Smooth muscle cell (in vitro differentiated cells): ENCODE measurements at regions not wholly inside any gene's neighbourhood (a gene's known extent, or its start where the extent isn't known, plus 50 kb on each side); places are given as distances from the start of the nearest gene placed in this dataset.

ENCODE experiments used
- DNase-seq: peaks from one replicate; lab custom pipeline; 2025; ENCODE audit not compliant: unreplicated experiment; lab: John Stamatoyannopoulos, UW
- H2AFZ ChIP-seq: fragments of 200-600 bp; sonication (generic); 2 replicates; pipeline ENCODE4 v1.6.0; 2016; ENCODE audit warnings: antibody characterized with exemption, low read depth, mild to moderate bottlenecking
- H3F3A ChIP-seq: fragments of 200-600 bp; sonication (generic); 2 replicates; pipeline ENCODE4 v1.6.0; 2017; ENCODE audit warnings: antibody characterized with exemption, low read depth
- H3K27ac ChIP-seq: fragments of 200-600 bp; sonication (generic); 2 replicates; pipeline ENCODE4 v1.5.1; 2016; ENCODE audit warnings: low read depth, mild to moderate bottlenecking
- H3K27me3 ChIP-seq: fragments of 200-600 bp; sonication (generic); 2 replicates; pipeline ENCODE4 v1.6.1; 2016; ENCODE audit warnings: low read depth, mild to moderate bottlenecking
- H3K36me3 ChIP-seq: fragments of 200-600 bp; sonication (generic); 2 replicates; pipeline ENCODE4 v1.5.1; 2016; ENCODE audit warnings: low read depth
- H3K4me1 ChIP-seq: fragments of 200-600 bp; sonication (generic); 2 replicates; pipeline ENCODE4 v1.5.1; 2016; ENCODE audit warnings: low read depth
- H3K4me2 ChIP-seq: fragments of 200-600 bp; sonication (generic); 2 replicates; pipeline ENCODE4 v1.6.0; 2016; ENCODE audit warnings: mild to moderate bottlenecking
- H3K4me3 ChIP-seq: fragments of 200-600 bp; sonication (generic); 2 replicates; pipeline ENCODE4 v1.5.1; 2016; ENCODE audit warnings: mild to moderate bottlenecking
- H3K79me2 ChIP-seq: fragments of 200-600 bp; sonication (generic); 2 replicates; pipeline ENCODE4 v1.6.0; 2016; ENCODE audit warnings: low read depth, mild to moderate bottlenecking
- H3K9ac ChIP-seq: fragments of 200-600 bp; sonication (generic); 2 replicates; pipeline ENCODE4 v1.6.0; 2016; ENCODE audit warnings: low read depth
- H3K9me3 ChIP-seq: fragments of 200-600 bp; sonication (generic); replicated peaks from 2 replicates; pipeline ENCODE4 v1.5.1; 2016; ENCODE audit warnings: low read depth
- H4K20me1 ChIP-seq: fragments of 200-600 bp; sonication (generic); 2 replicates; pipeline ENCODE4 v1.6.0; 2016; ENCODE audit warnings: low read depth
- WGBS: methylation state at CpG from one replicate; pipeline ENCODE4 v1.1.7; 2016; ENCODE audit warnings: low lambda C conversion rate; 5-methylcytosine and 5-hydroxymethylcytosine counted together
- TF ChIP-seq, protein P1 (sequence below): fragments of 200-600 bp; sonication (generic); IDR thresholded peaks from 2 replicates; pipeline ENCODE4 v1.5.1; 2017; ENCODE audit warnings: borderline replicate concordance, mild to moderate bottlenecking, antibody characterized with exemption; ENCODE audit not compliant: insufficient read depth, poor library complexity, severe bottlenecking

- H3K4me3 ChIP-seq = no peak overlapping the region
- 93% methylated on average over 7 of the region's 7 CpGs for WGBS
- no peak overlapping the region for H3K9ac ChIP-seq
- H4K20me1 ChIP-seq = no peaks in the 10 kb centered on the region
- no peaks in the 10 kb centered on the region for H3K4me1 ChIP-seq
- TF ChIP-seq, protein P1, sequence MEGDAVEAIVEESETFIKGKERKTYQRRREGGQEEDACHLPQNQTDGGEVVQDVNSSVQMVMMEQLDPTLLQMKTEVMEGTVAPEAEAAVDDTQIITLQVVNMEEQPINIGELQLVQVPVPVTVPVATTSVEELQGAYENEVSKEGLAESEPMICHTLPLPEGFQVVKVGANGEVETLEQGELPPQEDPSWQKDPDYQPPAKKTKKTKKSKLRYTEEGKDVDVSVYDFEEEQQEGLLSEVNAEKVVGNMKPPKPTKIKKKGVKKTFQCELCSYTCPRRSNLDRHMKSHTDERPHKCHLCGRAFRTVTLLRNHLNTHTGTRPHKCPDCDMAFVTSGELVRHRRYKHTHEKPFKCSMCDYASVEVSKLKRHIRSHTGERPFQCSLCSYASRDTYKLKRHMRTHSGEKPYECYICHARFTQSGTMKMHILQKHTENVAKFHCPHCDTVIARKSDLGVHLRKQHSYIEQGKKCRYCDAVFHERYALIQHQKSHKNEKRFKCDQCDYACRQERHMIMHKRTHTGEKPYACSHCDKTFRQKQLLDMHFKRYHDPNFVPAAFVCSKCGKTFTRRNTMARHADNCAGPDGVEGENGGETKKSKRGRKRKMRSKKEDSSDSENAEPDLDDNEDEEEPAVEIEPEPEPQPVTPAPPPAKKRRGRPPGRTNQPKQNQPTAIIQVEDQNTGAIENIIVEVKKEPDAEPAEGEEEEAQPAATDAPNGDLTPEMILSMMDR = no peak
- no peak overlapping the region for H2AFZ ChIP-seq
- H3K27ac ChIP-seq = no peak overlapping the region
- peaks cover 7% of the 10 kb centered on the region for H3K27me3 ChIP-seq
- no peaks in the 10 kb centered on the region for H3K9me3 ChIP-seq
- no peaks in the 10 kb centered on the region for H3K36me3 ChIP-seq
- H3K4me2 ChIP-seq = no peak overlapping the region
- no peaks in the 10 kb centered on the region for H3K79me2 ChIP-seq
- no peak for DNase-seq
- no peaks in the 10 kb centered on the region for H3F3A ChIP-seq
These were observed 93.4 kb downstream of the RRAGC start for GRCh38 chr1:38766125-38766524.

DNA sequence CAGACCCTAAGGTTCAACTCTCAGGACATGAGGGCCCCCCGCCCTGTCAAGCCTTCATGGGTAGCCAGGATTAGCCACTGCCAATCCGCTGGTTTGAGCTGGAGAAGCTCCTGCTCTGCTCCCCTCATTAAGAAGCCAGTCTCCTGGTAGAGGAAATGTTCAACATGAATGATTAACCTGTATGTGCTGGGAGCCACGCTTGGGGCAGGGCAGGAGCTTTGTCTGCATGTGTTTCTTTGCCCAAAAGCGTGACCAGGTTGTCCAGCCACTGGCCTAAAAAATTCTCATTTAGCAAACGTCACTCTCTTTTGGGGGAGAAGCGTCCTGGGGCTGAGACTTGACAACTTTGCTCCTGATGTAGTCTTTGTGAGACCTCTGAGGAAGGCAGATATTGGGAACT is 96.5 kb downstream of the RRAGC start:
- Histone ChIP-seq H3K79me2 (no peaks in the 10 kb centered on the region), H3K27ac (no peak overlapping the region), H3K9ac (no peak overlapping the region), H3F3A (no peaks in the 10 kb centered on the region), H3K4me1 (no peaks in the 10 kb centered on the region), H3K36me3 (no peaks in the 10 kb centered on the region), H3K9me3 (no peaks in the 10 kb centered on the region), H3K27me3 (peaks cover 7% of the 10 kb centered on the region), H2AFZ (no peak overlapping the region), H4K20me1 (no peaks in the 10 kb centered on the region), H3K4me3 (no peak overlapping the region), H3K4me2 (no peak overlapping the region)
- TF ChIP-seq, protein P1 = no peak
- WGBS = 85% methylated on average over 6 of the region's 6 CpGs
- no peak for DNase-seq

DNA sequence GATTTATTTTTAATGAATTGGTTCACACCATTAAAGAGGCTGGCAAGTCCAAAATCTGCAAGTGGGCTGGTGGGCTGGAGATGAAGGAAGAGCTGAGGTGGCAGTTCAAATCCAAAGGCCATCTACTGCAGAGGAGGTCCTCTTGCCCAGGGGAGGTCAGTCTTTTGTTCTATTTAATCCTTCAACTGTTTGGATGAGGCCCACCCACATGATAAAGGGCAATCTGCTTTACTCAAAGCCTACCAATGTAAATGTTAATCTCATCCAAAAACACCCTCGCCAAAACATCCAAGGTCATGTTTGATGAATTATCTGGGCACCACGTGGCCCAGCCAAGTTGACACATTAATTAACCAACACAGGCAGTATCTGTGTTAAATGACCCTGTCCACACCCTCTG is 99.0 kb downstream of the RRAGC start:
- DNase-seq = no peak
- Histone ChIP-seq H3K9me3 (no peaks in the 10 kb centered on the region), H3K79me2 (no peaks in the 10 kb centered on the region), H3K9ac (no peak overlapping the region), H3K4me3 (no peak overlapping the region), H2AFZ (no peak overlapping the region), H4K20me1 (no peaks in the 10 kb centered on the region), H3K27me3 (peaks cover under 1% of the 10 kb centered on the region), H3K36me3 (no peaks in the 10 kb centered on the region), H3F3A (no peaks in the 10 kb centered on the region), H3K4me2 (no peak overlapping the region), H3K4me1 (no peaks in the 10 kb centered on the region), H3K27ac (no peak overlapping the region)
- TF ChIP-seq, protein P1 = no peak
- 95% methylated on average over 2 of the region's 2 CpGs for WGBS

- DNase-seq = no peak
- Histone ChIP-seq H3K4me2 (no peak overlapping the region), H4K20me1 (no peaks in the 10 kb centered on the region), H3F3A (no peaks in the 10 kb centered on the region), H3K4me3 (no peak overlapping the region), H3K9me3 (no peaks in the 10 kb centered on the region), H3K27ac (no peak overlapping the region), H3K9ac (no peak overlapping the region), H3K27me3 (peaks cover 9% of the 10 kb centered on the region), H2AFZ (no peak overlapping the region), H3K36me3 (no peaks in the 10 kb centered on the region), H3K4me1 (no peaks in the 10 kb centered on the region), H3K79me2 (no peaks in the 10 kb centered on the region)
- 70% methylated on average over 5 of the region's 5 CpGs for WGBS
- TF ChIP-seq, protein P1 = no peak
These were observed 100.8 kb downstream of the RRAGC start for GRCh38 chr1:38758820-38759219.
